NCI-H510A treated with DMSO at 0.1 percent for 48 hours (cell line): ENCODE measurements at regions not wholly inside any gene's neighbourhood (a gene's known extent, or its start where the extent isn't known, plus 50 kb on each side); places are given as distances from the start of the nearest gene placed in this dataset.
"Not testable (repeated sequence)": the region's sequence is repeated elsewhere in the genome, so short reads cannot be mapped to it uniquely, and the experiment has no call there.

Experiments
- DNase-seq: peaks from one replicate; lab custom pipeline; 2025; lab: John Stamatoyannopoulos, UW

GRCh38 chr2:158866082-158866481 is 71.0 kb downstream of the DAPL1 start:
- not testable (repeated sequence) for DNase-seq

GRCh38 chr2:158867531-158868191 is 72.5 kb downstream of the DAPL1 start:
- not testable (repeated sequence) for DNase-seq

DNA sequence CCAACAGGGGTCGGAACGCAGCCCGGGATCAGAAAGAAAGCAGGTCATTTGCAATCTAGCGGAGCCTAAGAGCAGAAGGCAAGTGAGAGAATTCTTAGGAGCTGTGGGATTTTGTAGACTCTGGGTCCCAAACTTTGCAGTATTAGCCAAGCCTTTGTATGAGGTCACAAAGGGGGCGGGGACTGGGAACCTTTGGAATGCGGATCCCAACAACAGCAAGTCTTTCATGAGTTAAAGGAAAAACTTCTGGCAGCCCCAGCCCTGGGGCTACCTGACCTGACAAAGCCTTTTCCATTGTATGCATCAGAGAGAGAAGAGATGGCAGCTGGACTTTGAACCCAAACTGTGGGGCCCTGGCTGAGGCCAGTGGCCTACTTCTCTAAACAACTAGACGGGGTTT is 73.3 kb downstream of the DAPL1 start:
- not testable (repeated sequence) for DNase-seq

- not testable (repeated sequence) for DNase-seq
Measured at GRCh38 chr2:158869122-158869521, 74.0 kb downstream of the DAPL1 start.

- DNase-seq = not testable (repeated sequence)
Measured at GRCh38 chr2:158869609-158870008, 74.5 kb downstream of the DAPL1 start.

GRCh38 chr2:158878003-158878402 is 82.9 kb downstream of the DAPL1 start:
- no peak for DNase-seq

GRCh38 chr2:158879229-158879903 is 84.2 kb downstream of the DAPL1 start:
- no peak for DNase-seq

DNA sequence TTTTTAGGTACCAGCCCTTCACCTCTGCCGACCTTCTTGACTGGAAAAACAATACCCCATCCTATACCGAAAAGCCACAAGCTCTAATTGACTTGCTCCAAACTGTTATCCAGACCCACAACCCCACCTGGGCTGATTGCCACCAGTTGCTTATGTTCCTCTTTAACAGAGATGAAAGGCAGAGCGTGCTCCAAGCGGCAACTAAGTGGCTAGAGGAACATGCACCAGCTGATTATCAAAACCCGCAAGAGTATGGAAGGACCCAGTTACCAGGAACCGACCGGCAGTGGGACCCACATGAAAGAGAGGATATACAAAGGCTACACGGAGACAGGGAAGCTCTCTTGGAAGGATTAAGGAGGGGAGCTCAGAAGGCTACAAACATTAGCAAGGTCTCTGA is 86.1 kb upstream of the TANC1 start:
- DNase-seq = no peak

DNA sequence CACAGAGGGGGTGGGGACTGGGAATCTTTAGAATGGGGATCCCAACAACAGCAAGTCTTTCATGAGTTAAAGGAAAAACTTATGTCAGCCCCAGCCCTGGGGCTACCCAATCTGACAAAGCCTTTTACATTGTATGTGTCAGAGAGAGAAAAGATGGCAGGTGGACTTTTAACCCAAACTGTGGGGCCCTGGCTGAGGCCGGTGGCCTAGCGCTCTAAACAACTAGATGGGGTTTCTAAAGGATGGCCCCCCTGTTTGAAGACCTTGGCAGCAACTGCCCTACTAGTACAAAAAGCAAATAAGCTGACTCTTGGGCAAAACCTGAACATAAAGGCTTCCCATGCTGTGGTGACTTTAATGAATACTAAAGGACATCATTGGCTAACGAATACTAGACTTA is 83.9 kb upstream of the TANC1 start:
- DNase-seq = not testable (repeated sequence)

- DNase-seq = not testable (repeated sequence)
Measured at GRCh38 chr2:158885018-158885678, 83.3 kb upstream of the TANC1 start.

GRCh38 chr2:158885679-158886050 is 82.8 kb upstream of the TANC1 start:
- peak; percentile 35 for DNase-seq

GRCh38 chr2:158889135-158889853 is 79.1 kb upstream of the TANC1 start:
- DNase-seq = no peak

- no peak for DNase-seq
Measured at GRCh38 chr2:158890296-158890905, 78.0 kb upstream of the TANC1 start.

- DNase-seq = no peak
Measured at GRCh38 chr2:158893026-158893425, 75.4 kb upstream of the TANC1 start.

DNA sequence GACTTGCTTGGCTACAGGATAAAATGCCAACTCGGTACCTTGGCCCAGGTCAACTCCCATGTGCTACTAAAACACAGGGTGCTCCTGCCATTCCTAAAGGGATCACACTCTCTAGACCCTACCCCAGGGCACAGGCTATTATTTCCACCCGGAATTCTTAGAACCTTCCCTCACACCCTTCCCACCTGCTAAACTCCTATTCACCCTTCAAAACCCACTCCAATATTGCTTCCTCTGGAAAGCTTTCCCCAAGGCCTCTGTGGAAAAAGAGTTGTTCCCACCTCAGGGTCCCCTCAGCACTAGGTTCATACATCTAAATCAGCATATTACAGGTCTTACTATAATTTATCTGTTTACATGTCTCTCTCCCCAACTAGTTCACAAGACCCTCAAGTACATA is 75.0 kb upstream of the TANC1 start:
- no peak for DNase-seq

DNA sequence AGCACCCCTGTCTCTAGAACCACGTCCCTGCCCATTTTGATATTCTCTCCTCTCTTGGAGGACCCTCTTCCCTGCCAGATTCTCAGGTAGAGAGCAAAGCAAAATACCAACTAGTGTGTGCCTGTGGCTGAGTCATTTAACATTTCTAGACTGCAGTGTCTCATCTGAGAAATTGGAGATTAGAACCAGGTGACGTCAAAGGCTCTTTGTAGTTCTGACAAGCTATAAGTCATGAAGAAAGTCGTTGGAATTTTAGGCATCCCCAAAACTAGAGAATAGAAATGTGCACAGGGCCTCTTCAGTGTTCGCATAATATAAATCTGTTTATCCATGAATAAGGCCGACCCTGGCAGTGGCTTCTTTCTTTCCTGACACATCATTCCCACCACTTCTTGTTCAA is 74.4 kb upstream of the TANC1 start:
- DNase-seq = no peak

DNA sequence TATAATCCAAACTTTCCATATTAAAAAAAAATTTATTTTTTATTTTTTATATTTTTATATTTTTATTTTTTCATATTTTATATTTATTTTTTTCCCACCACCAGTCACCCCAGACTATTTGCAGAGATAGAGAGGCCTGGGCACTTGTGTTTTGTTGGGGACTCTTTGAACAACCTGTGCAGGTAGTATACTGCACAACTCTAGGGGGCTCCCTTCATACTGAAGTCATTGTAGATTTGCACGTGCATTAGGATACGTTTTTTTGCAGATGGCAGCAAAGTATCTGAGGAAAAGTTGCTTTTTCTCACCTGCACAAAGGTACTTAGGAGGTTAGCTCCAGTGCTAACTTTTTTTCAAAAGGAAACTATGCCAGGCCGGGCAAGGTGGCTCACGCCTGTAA is 73.9 kb upstream of the TANC1 start:
- no peak for DNase-seq

GRCh38 chr2:158900345-158900744 is 68.1 kb upstream of the TANC1 start:
- DNase-seq = no peak

DNA sequence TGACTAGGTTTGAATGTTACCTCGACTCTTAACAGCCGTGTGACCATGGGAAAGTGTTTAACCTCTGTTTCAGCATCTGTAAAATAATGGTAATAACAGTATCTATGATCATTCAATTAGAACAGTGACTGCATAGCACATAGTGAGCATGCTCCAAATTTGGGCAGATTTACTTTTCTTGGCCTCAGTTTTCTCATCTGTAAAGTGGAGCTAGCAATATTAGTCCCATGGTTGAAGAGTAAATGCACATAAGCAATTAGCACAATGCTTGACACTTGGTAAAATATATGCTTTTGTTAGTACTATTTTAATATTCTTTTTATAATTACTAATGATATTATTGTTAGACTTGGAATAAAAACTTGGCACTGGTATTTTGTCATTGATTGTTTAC is 66.4 kb upstream of the TANC1 start:
- DNase-seq = no peak

DNA sequence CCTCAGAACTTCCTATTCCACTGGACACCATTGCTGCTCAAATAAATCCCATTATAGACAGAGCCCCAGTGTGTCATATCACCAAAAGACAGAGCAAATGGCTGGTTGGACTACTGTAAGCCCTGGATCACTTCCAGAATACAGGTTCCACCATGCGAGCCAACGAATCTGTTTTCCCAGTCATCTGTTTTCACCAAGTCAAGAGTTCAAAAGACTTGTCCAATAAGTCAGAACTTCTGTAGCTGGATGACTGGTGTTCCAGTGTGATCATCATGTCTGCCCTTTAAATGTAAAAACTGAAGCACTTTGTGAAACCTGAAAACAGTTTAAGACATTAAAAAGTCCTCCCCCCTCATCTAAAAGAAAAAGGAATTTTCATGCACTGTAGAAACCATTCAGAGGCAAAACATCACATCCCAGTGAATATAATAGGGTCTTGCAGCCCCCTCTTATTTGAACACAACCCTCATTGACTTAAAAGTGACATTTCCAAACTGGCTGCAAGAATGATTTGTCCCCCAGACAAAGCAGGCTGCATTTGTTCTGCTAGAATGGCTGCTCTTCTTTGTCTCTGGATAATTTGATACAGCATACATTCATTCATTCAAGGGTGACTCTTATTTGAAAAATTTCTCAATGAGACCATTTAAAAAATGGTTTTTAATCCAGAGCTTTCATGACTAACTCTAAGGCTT is 64.6 kb upstream of the TANC1 start:
- no peak for DNase-seq

DNA sequence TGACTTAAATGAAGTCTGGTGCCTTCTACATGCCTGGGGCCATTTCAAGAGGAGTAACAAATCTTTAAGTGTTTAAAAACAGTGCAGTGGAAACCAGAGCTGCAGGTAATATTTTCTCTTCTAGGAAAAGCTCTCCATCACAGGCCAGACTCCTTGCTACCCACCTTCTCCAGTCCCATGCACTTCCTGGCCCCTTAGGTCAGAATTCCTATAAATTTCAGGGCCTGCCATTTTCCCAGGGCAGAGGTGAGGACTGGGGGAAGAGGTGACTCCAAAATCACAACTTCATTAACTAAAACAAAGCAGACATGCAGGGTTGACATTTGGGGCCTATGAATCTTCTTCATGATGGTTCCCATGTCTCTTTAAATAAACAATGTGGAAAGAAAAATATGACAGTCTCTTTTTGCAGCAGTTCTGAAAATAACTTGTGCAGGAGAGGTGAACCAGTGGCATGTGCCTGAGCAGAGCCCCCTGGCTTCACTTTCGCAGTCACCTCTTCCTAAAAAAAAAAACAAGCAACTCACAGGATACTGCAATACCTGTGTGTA is 63.7 kb upstream of the TANC1 start:
- DNase-seq = no peak
